HEK293 (cell line): ENCODE measurements at regions not wholly inside any gene's neighbourhood (a gene's known extent, or its start where the extent isn't known, plus 50 kb on each side); places are given as distances from the start of the nearest gene placed in this dataset.

Experiments used
- CTCF ChIA-PET: fragments of 350-600 bp; formaldehyde crosslinking; extraction: SDS; loops from one replicate; lab custom pipeline; 2021; ENCODE audit warnings: antibody characterized with exemption; lab: Yijun Ruan, JAX
- POLR2A ChIA-PET: fragments of 300-600 bp; formaldehyde crosslinking; extraction: SDS; loops from one replicate; lab custom pipeline; 2020; ENCODE audit warnings: antibody characterized with exemption, inconsistent platforms; lab: Yijun Ruan, JAX
- H3K27ac ChIP-seq: fragments of 200-500 bp; sonication (Bioruptor generic); 2 replicates; pipeline ENCODE4 v1.5.1; 2014; ENCODE audit warnings: low read depth, low read length, control low read depth, inconsistent platforms; ENCODE audit errors: extremely low read depth
- H3K36me3 ChIP-seq, 2 experiments: fragments of 200-500 bp in 1 of 2; sonication (Bioruptor generic) in 1 of 2; 1 replicate in 1 of 2; 2 replicates in 1 of 2; pipeline ENCODE4 v1.5.1; 2014 to 2017; ENCODE audit warnings: inconsistent platforms in 2 of 2, low read length in 2 of 2; ENCODE audit not compliant: control insufficient read depth in 2 of 2, insufficient read depth in 1 of 2
- H3K4me1 ChIP-seq: fragments of 200-500 bp; sonication (Bioruptor generic); 2 replicates; pipeline ENCODE4 v1.5.1; 2014; ENCODE audit warnings: mild to moderate bottlenecking, low read length, inconsistent platforms; ENCODE audit not compliant: control insufficient read depth, insufficient read depth
- H3K4me3 ChIP-seq: 2 replicates; pipeline ENCODE4 v1.5.1; 2011; ENCODE audit warnings: low read depth, mild to moderate bottlenecking, control low read depth, low read length, moderate library complexity
- H3K9me3 ChIP-seq: fragments of 200-500 bp; sonication (Bioruptor generic); 2 replicates; pipeline ENCODE4 v1.5.1; 2014; ENCODE audit warnings: low read depth, low read length, inconsistent platforms; ENCODE audit not compliant: control insufficient read depth, insufficient read depth
- GFI1B ChIP-seq: fragments of 450-650 bp; formaldehyde crosslinking; IDR thresholded peaks from 2 replicates; pipeline ENCODE4 v1.5.1; 2016; ENCODE audit warnings: missing biosample characterization, missing genetic modification characterization
- GLI4 ChIP-seq: fragments of 450-650 bp; formaldehyde crosslinking; IDR thresholded peaks from 2 replicates; pipeline ENCODE4 v1.5.1; 2016; ENCODE audit warnings: missing biosample characterization, missing genetic modification characterization
- GLIS1 ChIP-seq: fragments of 450-650 bp; formaldehyde crosslinking; IDR thresholded peaks from 2 replicates; pipeline ENCODE4 v1.5.1; 2016; ENCODE audit warnings: missing biosample characterization, missing genetic modification characterization
- HOXA7 ChIP-seq: sonication (generic); formaldehyde crosslinking; IDR thresholded peaks from 2 replicates; pipeline ENCODE4 v1.8.1; 2022; ENCODE audit warnings: missing genetic modification reagents, borderline replicate concordance
- KLF10 ChIP-seq: fragments of 450-650 bp; IDR thresholded peaks from 2 replicates; pipeline ENCODE4 v1.5.1; 2018; ENCODE audit warnings: missing biosample characterization, mild to moderate bottlenecking, missing genetic modification characterization
- KLF16 ChIP-seq: fragments of 450-650 bp; formaldehyde crosslinking; IDR thresholded peaks from 2 replicates; pipeline ENCODE4 v1.5.1; 2017; ENCODE audit warnings: missing biosample characterization, missing genetic modification characterization
- KLF17 ChIP-seq: fragments of 450-650 bp; formaldehyde crosslinking; IDR thresholded peaks from 2 replicates; pipeline ENCODE4 v1.5.1; 2016; ENCODE audit warnings: missing biosample characterization, missing genetic modification characterization
- PRDM1 ChIP-seq: fragments of 450-650 bp; formaldehyde crosslinking; IDR thresholded peaks from 2 replicates; pipeline ENCODE4; 2016; ENCODE audit warnings: missing biosample characterization, missing genetic modification characterization
- RBAK ChIP-seq: fragments of 450-650 bp; formaldehyde crosslinking; IDR thresholded peaks from 2 replicates; pipeline ENCODE4 v1.5.1; 2016; ENCODE audit warnings: missing biosample characterization, missing genetic modification characterization
- TCF7L2 ChIP-seq: IDR thresholded peaks from 2 replicates; pipeline ENCODE4 v1.6.1; 2011; ENCODE audit warnings: low read depth, mild to moderate bottlenecking, inconsistent platforms, low read length, moderate library complexity, borderline replicate concordance
- ZFHX2 ChIP-seq: fragments of 450-650 bp; formaldehyde crosslinking; conservative IDR thresholded peaks from 2 replicates; pipeline ENCODE4 v1.5.1; 2016; ENCODE audit warnings: missing biosample characterization, missing genetic modification characterization
- ZNF112 ChIP-seq: fragments of 450-650 bp; formaldehyde crosslinking; IDR thresholded peaks from 2 replicates; pipeline ENCODE4 v1.5.0; 2017; ENCODE audit warnings: missing biosample characterization, missing genetic modification characterization
- ZNF214 ChIP-seq: fragments of 450-650 bp; formaldehyde crosslinking; IDR thresholded peaks from 2 replicates; pipeline ENCODE4 v1.5.1; 2017; ENCODE audit warnings: missing biosample characterization, mild to moderate bottlenecking, missing genetic modification characterization, borderline replicate concordance
- ZNF266 ChIP-seq: fragments of 450-650 bp; formaldehyde crosslinking; IDR thresholded peaks from 2 replicates; pipeline ENCODE4 v1.5.1; 2016; ENCODE audit warnings: missing biosample characterization, missing genetic modification characterization, low read depth
- ZNF324 ChIP-seq: fragments of 450-650 bp; formaldehyde crosslinking; IDR thresholded peaks from 2 replicates; pipeline ENCODE4 v1.5.1; 2016; ENCODE audit warnings: missing biosample characterization, missing genetic modification characterization
- ZNF423 ChIP-seq: fragments of 450-650 bp; formaldehyde crosslinking; IDR thresholded peaks from 2 replicates; pipeline ENCODE4 v1.5.1; 2016; ENCODE audit warnings: missing biosample characterization, missing genetic modification characterization
- ZNF514 ChIP-seq: fragments of 450-650 bp; formaldehyde crosslinking; IDR thresholded peaks from 2 replicates; pipeline ENCODE4 v1.5.1; 2016; ENCODE audit warnings: missing biosample characterization, missing genetic modification characterization
- ZNF555 ChIP-seq: fragments of 450-650 bp; formaldehyde crosslinking; conservative IDR thresholded peaks from 2 replicates; pipeline ENCODE4 v1.5.1; 2017; ENCODE audit warnings: missing biosample characterization, mild to moderate bottlenecking, missing genetic modification characterization, inconsistent platforms
- ZNF560 ChIP-seq: fragments of 450-650 bp; formaldehyde crosslinking; IDR thresholded peaks from 2 replicates; pipeline ENCODE4 v1.5.1; 2017; ENCODE audit warnings: missing biosample characterization, missing genetic modification characterization, borderline replicate concordance
- ZNF629 ChIP-seq: fragments of 450-650 bp; formaldehyde crosslinking; IDR thresholded peaks from 2 replicates; pipeline ENCODE4 v1.5.1; 2017; ENCODE audit warnings: missing biosample characterization, missing genetic modification characterization
- ZNF639 ChIP-seq: fragments of 450-650 bp; formaldehyde crosslinking; IDR thresholded peaks from 2 replicates; pipeline ENCODE4 v1.5.1; 2016; ENCODE audit warnings: missing biosample characterization, missing genetic modification characterization
- ZNF670 ChIP-seq: fragments of 450-650 bp; formaldehyde crosslinking; IDR thresholded peaks from 2 replicates; pipeline ENCODE4 v1.5.1; 2016; ENCODE audit warnings: missing biosample characterization, missing genetic modification characterization, low read depth
- TF ChIP-seq, protein P1 (sequence below): fragments of 450-650 bp; formaldehyde crosslinking; IDR thresholded peaks from 2 replicates; pipeline ENCODE4 v1.5.1; 2016; ENCODE audit warnings: missing biosample characterization, missing genetic modification characterization
- TF ChIP-seq, protein P2 (sequence below): fragments of 450-650 bp; formaldehyde crosslinking; IDR thresholded peaks from 2 replicates; pipeline ENCODE4 v1.5.1; 2017; ENCODE audit warnings: missing biosample characterization, missing genetic modification characterization
- TF ChIP-seq, protein P3 (sequence below): fragments of 450-650 bp; formaldehyde crosslinking; IDR thresholded peaks from 2 replicates; pipeline ENCODE4 v1.5.1; 2016; ENCODE audit warnings: missing biosample characterization, missing genetic modification characterization

- TF ChIP-seq ZNF324 (tag by site-specific recombination): no peak
- TF ChIP-seq ZNF629 (tag by site-specific recombination): no peak
- TF ChIP-seq, protein P1, sequence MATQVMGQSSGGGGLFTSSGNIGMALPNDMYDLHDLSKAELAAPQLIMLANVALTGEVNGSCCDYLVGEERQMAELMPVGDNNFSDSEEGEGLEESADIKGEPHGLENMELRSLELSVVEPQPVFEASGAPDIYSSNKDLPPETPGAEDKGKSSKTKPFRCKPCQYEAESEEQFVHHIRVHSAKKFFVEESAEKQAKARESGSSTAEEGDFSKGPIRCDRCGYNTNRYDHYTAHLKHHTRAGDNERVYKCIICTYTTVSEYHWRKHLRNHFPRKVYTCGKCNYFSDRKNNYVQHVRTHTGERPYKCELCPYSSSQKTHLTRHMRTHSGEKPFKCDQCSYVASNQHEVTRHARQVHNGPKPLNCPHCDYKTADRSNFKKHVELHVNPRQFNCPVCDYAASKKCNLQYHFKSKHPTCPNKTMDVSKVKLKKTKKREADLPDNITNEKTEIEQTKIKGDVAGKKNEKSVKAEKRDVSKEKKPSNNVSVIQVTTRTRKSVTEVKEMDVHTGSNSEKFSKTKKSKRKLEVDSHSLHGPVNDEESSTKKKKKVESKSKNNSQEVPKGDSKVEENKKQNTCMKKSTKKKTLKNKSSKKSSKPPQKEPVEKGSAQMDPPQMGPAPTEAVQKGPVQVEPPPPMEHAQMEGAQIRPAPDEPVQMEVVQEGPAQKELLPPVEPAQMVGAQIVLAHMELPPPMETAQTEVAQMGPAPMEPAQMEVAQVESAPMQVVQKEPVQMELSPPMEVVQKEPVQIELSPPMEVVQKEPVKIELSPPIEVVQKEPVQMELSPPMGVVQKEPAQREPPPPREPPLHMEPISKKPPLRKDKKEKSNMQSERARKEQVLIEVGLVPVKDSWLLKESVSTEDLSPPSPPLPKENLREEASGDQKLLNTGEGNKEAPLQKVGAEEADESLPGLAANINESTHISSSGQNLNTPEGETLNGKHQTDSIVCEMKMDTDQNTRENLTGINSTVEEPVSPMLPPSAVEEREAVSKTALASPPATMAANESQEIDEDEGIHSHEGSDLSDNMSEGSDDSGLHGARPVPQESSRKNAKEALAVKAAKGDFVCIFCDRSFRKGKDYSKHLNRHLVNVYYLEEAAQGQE (tag by site-specific recombination): no peak
- no peak for TF ChIP-seq ZNF670
- no peak for TF ChIP-seq KLF17
- TF ChIP-seq RBAK (tag by site-specific recombination): no peak
- no peak for TF ChIP-seq TCF7L2
- TF ChIP-seq, protein P2, sequence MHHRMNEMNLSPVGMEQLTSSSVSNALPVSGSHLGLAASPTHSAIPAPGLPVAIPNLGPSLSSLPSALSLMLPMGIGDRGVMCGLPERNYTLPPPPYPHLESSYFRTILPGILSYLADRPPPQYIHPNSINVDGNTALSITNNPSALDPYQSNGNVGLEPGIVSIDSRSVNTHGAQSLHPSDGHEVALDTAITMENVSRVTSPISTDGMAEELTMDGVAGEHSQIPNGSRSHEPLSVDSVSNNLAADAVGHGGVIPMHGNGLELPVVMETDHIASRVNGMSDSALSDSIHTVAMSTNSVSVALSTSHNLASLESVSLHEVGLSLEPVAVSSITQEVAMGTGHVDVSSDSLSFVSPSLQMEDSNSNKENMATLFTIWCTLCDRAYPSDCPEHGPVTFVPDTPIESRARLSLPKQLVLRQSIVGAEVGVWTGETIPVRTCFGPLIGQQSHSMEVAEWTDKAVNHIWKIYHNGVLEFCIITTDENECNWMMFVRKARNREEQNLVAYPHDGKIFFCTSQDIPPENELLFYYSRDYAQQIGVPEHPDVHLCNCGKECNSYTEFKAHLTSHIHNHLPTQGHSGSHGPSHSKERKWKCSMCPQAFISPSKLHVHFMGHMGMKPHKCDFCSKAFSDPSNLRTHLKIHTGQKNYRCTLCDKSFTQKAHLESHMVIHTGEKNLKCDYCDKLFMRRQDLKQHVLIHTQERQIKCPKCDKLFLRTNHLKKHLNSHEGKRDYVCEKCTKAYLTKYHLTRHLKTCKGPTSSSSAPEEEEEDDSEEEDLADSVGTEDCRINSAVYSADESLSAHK (tag by site-specific recombination): no peak
- TF ChIP-seq ZNF423 (tag by site-specific recombination): no peak
Measured at GRCh38 chr13:24032252-24032651, 128.3 kb upstream of the SPATA13 start (continued).

DNA sequence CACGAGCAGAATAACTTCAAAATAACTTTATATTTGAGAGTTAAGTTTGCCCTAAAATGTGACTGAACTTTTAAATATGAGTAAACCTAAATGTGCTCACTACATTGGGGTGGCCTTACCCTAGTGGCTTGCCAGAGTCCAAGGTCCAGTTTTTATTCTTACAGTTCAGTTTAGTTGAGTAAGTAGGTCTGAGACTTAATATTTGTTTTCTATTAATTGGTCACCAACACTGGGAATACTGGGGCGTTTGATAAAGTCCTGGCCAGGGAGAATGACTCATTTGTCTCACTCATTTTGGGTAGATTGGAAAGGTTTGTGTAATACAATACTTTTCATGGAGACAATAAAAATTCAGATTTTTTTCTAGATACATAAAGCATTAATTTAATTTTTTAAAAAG, 127.8 kb upstream of the SPATA13 start:
- H3K4me1 ChIP-seq: no peaks in the 10 kb centered on the region
- ChIA-PET POLR2A (no interaction called here), CTCF (no interaction called here)
- H3K4me3 ChIP-seq: no peak overlapping the region
- H3K9me3 ChIP-seq: no peaks in the 10 kb centered on the region
- H3K27ac ChIP-seq: no peak overlapping the region
- TF ChIP-seq KLF16 (tag by site-specific recombination) (no peak), ZNF112 (no peak), GFI1B (tag by site-specific recombination) (no peak), ZNF555 (no peak), ZNF266 (tag by site-specific recombination) (no peak), GLI4 (tag by site-specific recombination) (no peak), ZNF639 (tag by site-specific recombination) (no peak), HOXA7 (no peak), ZNF514 (tag by site-specific recombination) (no peak), GLIS1 (tag by site-specific recombination) (no peak), ZNF214 (tag by site-specific recombination) (no peak), ZFHX2 (tag by site-specific recombination) (no peak), ZNF560 (tag by site-specific recombination) (no peak), KLF10 (no peak), PRDM1 (no peak)
- TF ChIP-seq, protein P3, sequence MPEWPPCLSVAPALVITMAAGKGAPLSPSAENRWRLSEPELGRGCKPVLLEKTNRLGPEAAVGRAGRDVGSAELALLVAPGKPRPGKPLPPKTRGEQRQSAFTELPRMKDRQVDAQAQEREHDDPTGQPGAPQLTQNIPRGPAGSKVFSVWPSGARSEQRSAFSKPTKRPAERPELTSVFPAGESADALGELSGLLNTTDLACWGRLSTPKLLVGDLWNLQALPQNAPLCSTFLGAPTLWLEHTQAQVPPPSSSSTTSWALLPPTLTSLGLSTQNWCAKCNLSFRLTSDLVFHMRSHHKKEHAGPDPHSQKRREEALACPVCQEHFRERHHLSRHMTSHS: no peak
- no peaks in the 10 kb centered on the region for H3K36me3 ChIP-seq
